Liver (tissue), 8 donors: ENCODE measurements at regions not wholly inside any gene's neighbourhood (a gene's known extent, or its start where the extent isn't known, plus 50 kb on each side); places are given as distances from the start of the nearest gene placed in this dataset.

Experiments used
- DNase-seq: peaks from one replicate; pipeline ENCODE4 v3.0.0-alpha.2; 2017; ENCODE audit warnings: low spot score
- H3K27ac ChIP-seq, 2 donors: one replicate each; pipeline ENCODE4 v1.7.0; 2013; ENCODE audit warnings: inconsistent platforms in 2 of 2, low read length in 2 of 2, control low read depth in 1 of 2, low read depth in 1 of 2, mild to moderate bottlenecking in 1 of 2
- H3K27me3 ChIP-seq, 4 donors: one replicate each; pipeline versions ENCODE4 v1.6.1 to v1.7.0; 2013; ENCODE audit warnings: low read length in 3 of 4, inconsistent platforms in 1 of 4, mild to moderate bottlenecking in 1 of 4, moderate library complexity in 1 of 4; ENCODE audit not compliant: control insufficient read depth in 4 of 4, insufficient read depth in 4 of 4
- H3K36me3 ChIP-seq, 4 donors: one replicate each; pipeline versions ENCODE4 v1.6.1 to v1.7.0; 2013; ENCODE audit warnings: low read length in 3 of 4, mild to moderate bottlenecking in 3 of 4, low read depth in 1 of 4, moderate library complexity in 1 of 4; ENCODE audit not compliant: control insufficient read depth in 4 of 4, insufficient read depth in 3 of 4
- H3K4me1 ChIP-seq, 4 donors: one replicate each; pipeline versions ENCODE4 v1.6.1 to v1.7.0; 2013; ENCODE audit warnings: low read length in 3 of 4, mild to moderate bottlenecking in 3 of 4, moderate library complexity in 1 of 4; ENCODE audit not compliant: control insufficient read depth in 4 of 4, insufficient read depth in 4 of 4
- H3K4me3 ChIP-seq, 3 donors: one replicate each; pipeline versions ENCODE4 v1.6.1 to v1.7.0; 2013; ENCODE audit warnings: low read length in 3 of 3, control low read depth in 1 of 3, low read depth in 1 of 3, mild to moderate bottlenecking in 1 of 3
- H3K9ac ChIP-seq, 2 donors: one replicate each; pipeline ENCODE4 v1.7.0; 2013; ENCODE audit warnings: low read length in 2 of 2, mild to moderate bottlenecking in 2 of 2, moderate library complexity in 2 of 2, control low read depth in 1 of 2, low read depth in 1 of 2
- H3K9me3 ChIP-seq, 4 donors: one replicate each; pipeline versions ENCODE4 v1.6.1 to v1.7.0; 2013; ENCODE audit warnings: low read length in 3 of 4; ENCODE audit not compliant: control insufficient read depth in 4 of 4
- ATF3 ChIP-seq: IDR thresholded peaks from 2 replicates; pipeline ENCODE4 v1.6.1; 2016; ENCODE audit warnings: antibody characterized with exemption
- CTCF ChIP-seq: fragments of 150-350 bp; IDR thresholded peaks from 2 replicates; pipeline ENCODE4 v1.5.1; 2017; ENCODE audit warnings: improper control_type of control experiment, low read depth, low read length; ENCODE audit not compliant: missing input control
- FOXA1 ChIP-seq: IDR thresholded peaks from 2 replicates; pipeline ENCODE4 v1.6.1; 2016; ENCODE audit warnings: antibody characterized with exemption
- FOXA2 ChIP-seq: IDR thresholded peaks from 2 replicates; pipeline ENCODE4 v1.6.1; 2016; ENCODE audit warnings: antibody characterized with exemption
- GABPA ChIP-seq, 2 donors: IDR thresholded peaks in 1 of 2; conservative IDR thresholded peaks in 1 of 2; 2 replicates each; pipeline ENCODE4 v1.6.1; 2016; ENCODE audit warnings: antibody characterized with exemption in 2 of 2, mild to moderate bottlenecking in 1 of 2, moderate library complexity in 1 of 2
- HNF4A ChIP-seq, 2 donors: conservative IDR thresholded peaks; 2 replicates each; pipeline ENCODE4 v1.6.1; 2016; ENCODE audit warnings: antibody characterized with exemption in 2 of 2, mild to moderate bottlenecking in 2 of 2
- HNF4G ChIP-seq: IDR thresholded peaks from 2 replicates; pipeline ENCODE4 v1.6.1; 2016; ENCODE audit warnings: antibody characterized with exemption
- JUND ChIP-seq, 2 donors: IDR thresholded peaks; 2 replicates each; pipeline ENCODE4 v1.6.1; 2016; ENCODE audit warnings: antibody characterized with exemption in 2 of 2
- MAX ChIP-seq: IDR thresholded peaks from 2 replicates; pipeline ENCODE4 v1.6.1; 2016; ENCODE audit warnings: antibody characterized with exemption
- NR2F2 ChIP-seq: IDR thresholded peaks from 2 replicates; pipeline ENCODE4 v1.6.1; 2016; ENCODE audit warnings: antibody characterized with exemption
- RAD21 ChIP-seq, 2 donors: IDR thresholded peaks; 2 replicates each; pipeline ENCODE4 v1.6.1; 2016; ENCODE audit warnings: antibody characterized with exemption in 2 of 2, mild to moderate bottlenecking in 2 of 2
- RXRA ChIP-seq, 2 donors: IDR thresholded peaks; 2 replicates each; pipeline ENCODE4 v1.6.1; 2017 to 2018; ENCODE audit warnings: antibody characterized with exemption in 2 of 2, mild to moderate bottlenecking in 1 of 2
- SP1 ChIP-seq: IDR thresholded peaks from 2 replicates; pipeline ENCODE4 v1.6.1; 2018; ENCODE audit warnings: antibody characterized with exemption, mild to moderate bottlenecking
- TAF1 ChIP-seq: conservative IDR thresholded peaks from 2 replicates; pipeline ENCODE4 v1.6.1; 2016; ENCODE audit warnings: antibody characterized with exemption, mild to moderate bottlenecking
- YY1 ChIP-seq: IDR thresholded peaks from 2 replicates; pipeline ENCODE4 v1.6.1; 2016; ENCODE audit warnings: antibody characterized with exemption, mild to moderate bottlenecking
- WGBS: extraction: QIAGEN DNeasy Blood & Tissue Kit; methylation state at CpG from one replicate; pipeline ENCODE4 v1.1.7; 2013; 5-methylcytosine and 5-hydroxymethylcytosine counted together
- TF ChIP-seq, protein P1 (sequence below): IDR thresholded peaks from 2 replicates; pipeline ENCODE4 v1.6.1; 2016; ENCODE audit warnings: antibody characterized with exemption
- TF ChIP-seq, protein P2 (sequence below): IDR thresholded peaks from 2 replicates; pipeline ENCODE4 v1.6.1; 2016; ENCODE audit warnings: antibody characterized with exemption, mild to moderate bottlenecking
- donor health status: healthy.
- donor health status: healthy.
- donor health status: healthy.
- donor health status: healthy.
- donor health status: healthy.

DNA sequence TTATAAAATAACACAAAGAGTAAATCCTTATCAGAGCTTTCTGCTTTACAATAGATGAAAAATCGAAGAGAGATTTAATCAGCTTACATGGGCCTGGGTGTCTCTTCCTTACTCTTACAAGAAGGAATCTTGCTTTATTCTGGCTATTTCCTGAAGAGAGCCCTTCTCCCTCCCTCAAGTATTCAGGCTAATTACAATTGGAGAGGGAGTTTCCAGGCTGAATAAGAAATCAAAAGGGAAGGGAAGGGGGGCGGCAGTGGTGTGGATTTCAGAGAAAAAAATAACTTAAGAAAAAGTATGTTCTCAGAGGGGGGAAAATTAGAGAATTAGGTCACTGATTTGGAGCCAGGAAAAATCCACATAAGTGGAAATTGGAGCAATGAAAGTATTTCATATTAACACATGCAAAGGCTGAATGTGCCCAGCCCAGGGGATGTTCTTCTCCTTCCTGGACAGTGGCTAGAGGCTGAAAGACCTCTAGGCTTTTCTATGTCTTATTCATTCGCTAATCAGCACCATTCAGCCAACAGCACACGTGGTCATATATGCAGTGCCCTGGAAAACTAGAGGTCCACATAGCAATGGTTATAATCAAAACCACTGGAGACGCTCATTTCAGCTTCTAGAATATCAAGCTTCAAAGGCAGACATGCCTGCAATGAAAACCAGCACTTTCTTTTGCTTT, 158.9 kb upstream of the BTG1 start:
- Histone ChIP-seq H3K4me1 (no peaks in the 10 kb centered on the region), H3K36me3 (no peaks in the 10 kb centered on the region), H3K9ac (no peak overlapping the region), H3K4me3 (no peak overlapping the region), H3K27ac (no peak overlapping the region), H3K9me3 (no peaks in the 10 kb centered on the region), H3K27me3 (no peaks in the 10 kb centered on the region)
- TF ChIP-seq MAX, result no peak
- no peak for TF ChIP-seq YY1
- no peak for TF ChIP-seq HNF4A (conservative IDR thresholded peaks at IDR 0.05)
- no peak for TF ChIP-seq RXRA (IDR thresholded peaks at IDR 0.05)
- TF ChIP-seq, protein P1, sequence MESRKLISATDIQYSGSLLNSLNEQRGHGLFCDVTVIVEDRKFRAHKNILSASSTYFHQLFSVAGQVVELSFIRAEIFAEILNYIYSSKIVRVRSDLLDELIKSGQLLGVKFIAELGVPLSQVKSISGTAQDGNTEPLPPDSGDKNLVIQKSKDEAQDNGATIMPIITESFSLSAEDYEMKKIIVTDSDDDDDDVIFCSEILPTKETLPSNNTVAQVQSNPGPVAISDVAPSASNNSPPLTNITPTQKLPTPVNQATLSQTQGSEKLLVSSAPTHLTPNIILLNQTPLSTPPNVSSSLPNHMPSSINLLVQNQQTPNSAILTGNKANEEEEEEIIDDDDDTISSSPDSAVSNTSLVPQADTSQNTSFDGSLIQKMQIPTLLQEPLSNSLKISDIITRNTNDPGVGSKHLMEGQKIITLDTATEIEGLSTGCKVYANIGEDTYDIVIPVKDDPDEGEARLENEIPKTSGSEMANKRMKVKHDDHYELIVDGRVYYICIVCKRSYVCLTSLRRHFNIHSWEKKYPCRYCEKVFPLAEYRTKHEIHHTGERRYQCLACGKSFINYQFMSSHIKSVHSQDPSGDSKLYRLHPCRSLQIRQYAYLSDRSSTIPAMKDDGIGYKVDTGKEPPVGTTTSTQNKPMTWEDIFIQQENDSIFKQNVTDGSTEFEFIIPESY, result no peak
- TF ChIP-seq FOXA1, result no peak
- no peak for TF ChIP-seq JUND (IDR thresholded peaks at IDR 0.05)
- TF ChIP-seq GABPA (IDR thresholded peaks at IDR 0.05 in 1 of 2, conservative IDR thresholded peaks at IDR 0.05 in 1 of 2), result no peak
- TF ChIP-seq SP1, result no peak
- TF ChIP-seq CTCF, result no peak
- TF ChIP-seq HNF4G, result no peak
- TF ChIP-seq FOXA2, result no peak
- no peak for TF ChIP-seq RAD21 (IDR thresholded peaks at IDR 0.05)
- TF ChIP-seq NR2F2, result no peak
- TF ChIP-seq ATF3, result no peak
- TF ChIP-seq, protein P2, sequence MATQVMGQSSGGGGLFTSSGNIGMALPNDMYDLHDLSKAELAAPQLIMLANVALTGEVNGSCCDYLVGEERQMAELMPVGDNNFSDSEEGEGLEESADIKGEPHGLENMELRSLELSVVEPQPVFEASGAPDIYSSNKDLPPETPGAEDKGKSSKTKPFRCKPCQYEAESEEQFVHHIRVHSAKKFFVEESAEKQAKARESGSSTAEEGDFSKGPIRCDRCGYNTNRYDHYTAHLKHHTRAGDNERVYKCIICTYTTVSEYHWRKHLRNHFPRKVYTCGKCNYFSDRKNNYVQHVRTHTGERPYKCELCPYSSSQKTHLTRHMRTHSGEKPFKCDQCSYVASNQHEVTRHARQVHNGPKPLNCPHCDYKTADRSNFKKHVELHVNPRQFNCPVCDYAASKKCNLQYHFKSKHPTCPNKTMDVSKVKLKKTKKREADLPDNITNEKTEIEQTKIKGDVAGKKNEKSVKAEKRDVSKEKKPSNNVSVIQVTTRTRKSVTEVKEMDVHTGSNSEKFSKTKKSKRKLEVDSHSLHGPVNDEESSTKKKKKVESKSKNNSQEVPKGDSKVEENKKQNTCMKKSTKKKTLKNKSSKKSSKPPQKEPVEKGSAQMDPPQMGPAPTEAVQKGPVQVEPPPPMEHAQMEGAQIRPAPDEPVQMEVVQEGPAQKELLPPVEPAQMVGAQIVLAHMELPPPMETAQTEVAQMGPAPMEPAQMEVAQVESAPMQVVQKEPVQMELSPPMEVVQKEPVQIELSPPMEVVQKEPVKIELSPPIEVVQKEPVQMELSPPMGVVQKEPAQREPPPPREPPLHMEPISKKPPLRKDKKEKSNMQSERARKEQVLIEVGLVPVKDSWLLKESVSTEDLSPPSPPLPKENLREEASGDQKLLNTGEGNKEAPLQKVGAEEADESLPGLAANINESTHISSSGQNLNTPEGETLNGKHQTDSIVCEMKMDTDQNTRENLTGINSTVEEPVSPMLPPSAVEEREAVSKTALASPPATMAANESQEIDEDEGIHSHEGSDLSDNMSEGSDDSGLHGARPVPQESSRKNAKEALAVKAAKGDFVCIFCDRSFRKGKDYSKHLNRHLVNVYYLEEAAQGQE, result no peak
- TF ChIP-seq TAF1, result no peak
- WGBS, result 69% methylated on average over 5 of the region's 5 CpGs
- no peak for DNase-seq
